ENCODE measurements at regions not wholly inside any gene's neighbourhood (a gene's known extent, or its start where the extent isn't known, plus 50 kb on each side); places are given as distances from the start of the nearest gene placed in this dataset.

DNA sequence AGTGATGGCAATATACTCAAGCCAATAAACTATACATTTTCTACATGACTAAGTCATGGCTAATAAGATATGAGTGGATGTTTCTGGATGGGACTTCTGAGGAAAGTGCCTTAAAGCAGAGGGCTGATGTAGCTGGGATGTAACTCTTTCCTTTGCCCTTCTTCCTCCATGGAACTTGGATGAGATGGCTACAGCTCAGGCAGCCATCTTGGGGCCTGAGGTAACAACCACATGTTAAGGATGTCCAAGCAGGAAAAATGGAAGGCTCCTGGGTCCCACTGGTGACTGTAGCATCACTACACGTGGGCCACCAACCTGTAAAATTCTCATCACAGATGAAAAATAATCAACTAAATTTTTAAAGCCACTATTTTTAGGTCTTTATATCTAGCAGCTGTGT, 54.4 kb upstream of the GRIP1 start:
- no peak overlapping the region for H3K4me3 ChIP-seq (ENCODE audit: low read length, poor library complexity, severe bottlenecking)
- H3K36me3 ChIP-seq (ENCODE audit: insufficient read depth, low read length) = no peaks in the 10 kb centered on the region
- H3K4me2 ChIP-seq (ENCODE audit: low read depth, low read length, poor library complexity, severe bottlenecking) = no peak overlapping the region
- H2AFZ ChIP-seq (ENCODE audit: low read length) = no peak overlapping the region
- no peaks in the 10 kb centered on the region for H3F3A ChIP-seq (ENCODE audit: low read depth)
- no peaks in the 10 kb centered on the region for H3K4me1 ChIP-seq (ENCODE audit: insufficient read depth, low read length, poor library complexity, severe bottlenecking)
- H4K20me1 ChIP-seq (ENCODE audit: insufficient read depth, low read length, poor library complexity, severe bottlenecking) = no peaks in the 10 kb centered on the region
- no peaks in the 10 kb centered on the region for H3K27me3 ChIP-seq (ENCODE audit: insufficient read depth, low read length, poor library complexity, severe bottlenecking)
- no peak for TF ChIP-seq EZH2phosphoT487 (IDR thresholded peaks at IDR 0.05; ENCODE audit: borderline replicate concordance)
- TF ChIP-seq, protein P1, sequence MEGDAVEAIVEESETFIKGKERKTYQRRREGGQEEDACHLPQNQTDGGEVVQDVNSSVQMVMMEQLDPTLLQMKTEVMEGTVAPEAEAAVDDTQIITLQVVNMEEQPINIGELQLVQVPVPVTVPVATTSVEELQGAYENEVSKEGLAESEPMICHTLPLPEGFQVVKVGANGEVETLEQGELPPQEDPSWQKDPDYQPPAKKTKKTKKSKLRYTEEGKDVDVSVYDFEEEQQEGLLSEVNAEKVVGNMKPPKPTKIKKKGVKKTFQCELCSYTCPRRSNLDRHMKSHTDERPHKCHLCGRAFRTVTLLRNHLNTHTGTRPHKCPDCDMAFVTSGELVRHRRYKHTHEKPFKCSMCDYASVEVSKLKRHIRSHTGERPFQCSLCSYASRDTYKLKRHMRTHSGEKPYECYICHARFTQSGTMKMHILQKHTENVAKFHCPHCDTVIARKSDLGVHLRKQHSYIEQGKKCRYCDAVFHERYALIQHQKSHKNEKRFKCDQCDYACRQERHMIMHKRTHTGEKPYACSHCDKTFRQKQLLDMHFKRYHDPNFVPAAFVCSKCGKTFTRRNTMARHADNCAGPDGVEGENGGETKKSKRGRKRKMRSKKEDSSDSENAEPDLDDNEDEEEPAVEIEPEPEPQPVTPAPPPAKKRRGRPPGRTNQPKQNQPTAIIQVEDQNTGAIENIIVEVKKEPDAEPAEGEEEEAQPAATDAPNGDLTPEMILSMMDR (conservative IDR thresholded peaks at IDR 0.05; ENCODE audit: low read length) = no peak
- H3K9me2 ChIP-seq (replicated peaks; ENCODE audit: low read depth, low read length) = no peaks in the 10 kb centered on the region
- H3K79me2 ChIP-seq (ENCODE audit: insufficient read depth, low read length) = no peaks in the 10 kb centered on the region
- H3K9ac ChIP-seq (ENCODE audit: low read depth, low read length, poor library complexity, severe bottlenecking) = no peak overlapping the region
- H3K9me3 ChIP-seq (ENCODE audit: insufficient read depth, low read depth, low read length) = no peaks in the 10 kb centered on the region

DNA sequence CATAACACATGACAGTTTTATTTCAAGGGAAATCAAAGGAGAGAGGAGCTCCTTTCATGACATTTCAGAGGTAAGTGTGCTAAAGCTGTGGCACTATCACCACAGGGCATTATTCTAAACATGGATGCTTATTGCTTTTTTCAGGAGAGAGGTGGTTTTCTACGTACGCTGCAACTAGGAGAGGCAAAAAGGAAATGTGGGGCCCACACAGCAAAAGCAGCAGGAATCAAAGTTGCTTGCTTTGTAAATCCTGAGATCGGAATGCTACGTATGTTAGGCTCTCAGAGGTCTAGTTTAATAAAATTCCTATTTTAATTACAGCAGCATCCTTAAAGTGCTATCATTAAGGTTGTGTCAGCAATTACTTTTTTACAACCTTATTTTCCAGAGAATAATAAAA, 55.0 kb upstream of the GRIP1 start:
- Histone ChIP-seq H2AFZ (ENCODE audit: low read length) (no peak overlapping the region), H4K20me1 (ENCODE audit: insufficient read depth, low read length, poor library complexity, severe bottlenecking) (no peaks in the 10 kb centered on the region), H3K4me2 (ENCODE audit: low read depth, low read length, poor library complexity, severe bottlenecking) (no peak overlapping the region), H3K9ac (ENCODE audit: low read depth, low read length, poor library complexity, severe bottlenecking) (no peak overlapping the region), H3K9me2 (replicated peaks; ENCODE audit: low read depth, low read length) (no peaks in the 10 kb centered on the region), H3K9me3 (ENCODE audit: insufficient read depth, low read depth, low read length) (no peaks in the 10 kb centered on the region), H3F3A (ENCODE audit: low read depth) (no peaks in the 10 kb centered on the region), H3K79me2 (ENCODE audit: insufficient read depth, low read length) (no peaks in the 10 kb centered on the region), H3K4me3 (ENCODE audit: low read length, poor library complexity, severe bottlenecking) (no peak overlapping the region), H3K4me1 (ENCODE audit: insufficient read depth, low read length, poor library complexity, severe bottlenecking) (no peaks in the 10 kb centered on the region), H3K27me3 (ENCODE audit: insufficient read depth, low read length, poor library complexity, severe bottlenecking) (no peaks in the 10 kb centered on the region), H3K36me3 (ENCODE audit: insufficient read depth, low read length) (no peaks in the 10 kb centered on the region)
- TF ChIP-seq, protein P1 (conservative IDR thresholded peaks at IDR 0.05; ENCODE audit: low read length) = no peak
- no peak for TF ChIP-seq EZH2phosphoT487 (IDR thresholded peaks at IDR 0.05; ENCODE audit: borderline replicate concordance)

DNA sequence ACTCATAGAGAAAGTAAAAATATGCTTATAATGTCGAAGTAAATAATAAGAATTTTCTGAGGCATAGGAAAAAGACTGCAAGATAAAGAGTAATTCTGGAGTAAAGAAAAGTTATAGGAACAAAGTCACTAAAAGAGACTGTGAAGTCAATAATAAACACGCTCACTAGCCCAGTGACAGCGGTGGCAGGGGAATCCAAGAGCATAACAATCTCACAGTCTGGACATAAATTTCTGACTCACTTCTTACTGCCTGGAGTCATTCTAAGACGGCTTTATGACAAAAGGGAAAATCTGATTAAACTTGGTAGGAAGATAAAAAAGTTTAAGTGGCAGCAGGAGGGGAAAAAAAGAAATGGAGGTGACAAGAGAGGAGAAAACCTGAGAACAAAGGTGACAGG, 56.4 kb upstream of the GRIP1 start:
- H2AFZ ChIP-seq (ENCODE audit: low read length) = no peak overlapping the region
- no peaks in the 10 kb centered on the region for H3K36me3 ChIP-seq (ENCODE audit: insufficient read depth, low read length)

More for the DNA sequence above, 56.4 kb upstream of the GRIP1 start:
- Histone ChIP-seq H4K20me1 (ENCODE audit: insufficient read depth, low read length, poor library complexity, severe bottlenecking) (no peaks in the 10 kb centered on the region), H3K9ac (ENCODE audit: low read depth, low read length, poor library complexity, severe bottlenecking) (no peak overlapping the region), H3K4me3 (ENCODE audit: low read length, poor library complexity, severe bottlenecking) (no peak overlapping the region), H3F3A (ENCODE audit: low read depth) (no peaks in the 10 kb centered on the region), H3K9me3 (ENCODE audit: insufficient read depth, low read depth, low read length) (no peaks in the 10 kb centered on the region), H3K4me1 (ENCODE audit: insufficient read depth, low read length, poor library complexity, severe bottlenecking) (no peaks in the 10 kb centered on the region), H3K4me2 (ENCODE audit: low read depth, low read length, poor library complexity, severe bottlenecking) (no peak overlapping the region), H3K9me2 (replicated peaks; ENCODE audit: low read depth, low read length) (no peaks in the 10 kb centered on the region), H3K79me2 (ENCODE audit: insufficient read depth, low read length) (no peaks in the 10 kb centered on the region), H3K27me3 (ENCODE audit: insufficient read depth, low read length, poor library complexity, severe bottlenecking) (no peaks in the 10 kb centered on the region)
- TF ChIP-seq, protein P1 (conservative IDR thresholded peaks at IDR 0.05; ENCODE audit: low read length) = no peak
- no peak for TF ChIP-seq EZH2phosphoT487 (IDR thresholded peaks at IDR 0.05; ENCODE audit: borderline replicate concordance)

All from Loucy (cell line).